IMR-90 (cell line): ENCODE measurements at regions not wholly inside any gene's neighbourhood (a gene's known extent, or its start where the extent isn't known, plus 50 kb on each side); places are given as distances from the start of the nearest gene placed in this dataset.

Experiments used
- ATAC-seq: fragments of 200-7000 bp; cut with Tn5 transposase; 2 replicates; pipeline ENCODE4 v1.9.1; 2020; ENCODE audit warnings: low read depth, mild to moderate bottlenecking, moderate library complexity
- BruUV-seq: library from RNA; stranded (reverse); fragments of 400-500 nt; replicated peaks from 2 replicates; lab custom pipeline; 2021; lab: Mats Ljungman, UMichigan
- CTCF ChIA-PET: fragments of 300-600 bp; formaldehyde crosslinking; extraction: SDS; loops from one replicate; lab custom pipeline; 2021; ENCODE audit warnings: antibody characterized with exemption; lab: Yijun Ruan, JAX
- POLR2A ChIA-PET: fragments of 300-600 bp; sonication (Branson Sonifier 250); formaldehyde crosslinking; loops from one replicate; lab custom pipeline; 2022; ENCODE audit warnings: antibody characterized with exemption; ENCODE audit not compliant: unreplicated experiment; lab: Charles Lee
- DNase-seq: peaks from one replicate; pipeline ENCODE4 v3.0.0; 2013
- H2AFZ ChIP-seq: replicated peaks from 2 replicates; pipeline ENCODE3; 2013; ENCODE audit warnings: low read length, mild to moderate bottlenecking; ENCODE audit not compliant: poor library complexity
- H2AK5ac ChIP-seq: 2 replicates; pipeline ENCODE4 v1.6.1; 2013; ENCODE audit warnings: low read depth, low read length, inconsistent platforms
- H2AK9ac ChIP-seq: replicated peaks from 2 replicates; pipeline ENCODE3; 2013; ENCODE audit warnings: mild to moderate bottlenecking, low read depth, low read length, moderate library complexity; ENCODE audit not compliant: poor library complexity
- H2BK120ac ChIP-seq: 2 replicates; pipeline ENCODE4 v1.6.1; 2013; ENCODE audit warnings: low read depth, low read length, inconsistent platforms
- H2BK15ac ChIP-seq: 3 replicates; pipeline ENCODE4 v1.6.1; 2013; ENCODE audit warnings: low read depth, low read length, inconsistent platforms
- H2BK20ac ChIP-seq: 2 replicates; pipeline ENCODE4 v1.6.1; 2013; ENCODE audit warnings: low read depth, mild to moderate bottlenecking, inconsistent platforms, low read length, moderate library complexity
- H2BK5ac ChIP-seq: 2 replicates; pipeline ENCODE4 v1.6.1; 2013; ENCODE audit warnings: mild to moderate bottlenecking, low read depth, low read length, inconsistent platforms; ENCODE audit not compliant: poor library complexity, severe bottlenecking
- H3K14ac ChIP-seq: replicated peaks from 2 replicates; pipeline ENCODE4 v1.6.1; 2013; ENCODE audit warnings: low read depth, low read length, inconsistent platforms
- H3K18ac ChIP-seq: 2 replicates; pipeline ENCODE4 v1.6.1; 2013; ENCODE audit warnings: low read depth, low read length, control low read depth
- H3K23ac ChIP-seq: 2 replicates; pipeline ENCODE4 v1.6.1; 2013; ENCODE audit warnings: low read depth, low read length, inconsistent platforms
- H3K27ac ChIP-seq: 2 replicates; pipeline ENCODE4 v1.5.1; 2013; ENCODE audit warnings: mild to moderate bottlenecking, control low read depth, low read length; ENCODE audit not compliant: insufficient read depth
- H3K27me3 ChIP-seq: 2 replicates; pipeline ENCODE4 v1.6.1; 2013; ENCODE audit warnings: low read length; ENCODE audit not compliant: control insufficient read depth, insufficient read depth
- H3K36me3 ChIP-seq: 2 replicates; pipeline ENCODE4 v1.6.1; 2013; ENCODE audit warnings: low read length, mixed read lengths; ENCODE audit not compliant: control insufficient read depth, insufficient read depth
- H3K4ac ChIP-seq: 2 replicates; pipeline ENCODE4 v1.6.1; 2013; ENCODE audit warnings: low read depth, low read length, inconsistent platforms
- H3K4me1 ChIP-seq: 2 replicates; pipeline ENCODE4 v1.6.1; 2013; ENCODE audit warnings: low read length, mixed read lengths; ENCODE audit not compliant: control insufficient read depth, insufficient read depth
- H3K4me2 ChIP-seq: 2 replicates; pipeline ENCODE4 v1.6.1; 2013; ENCODE audit warnings: low read depth, mild to moderate bottlenecking, control low read depth, low read length, moderate library complexity
- H3K4me3 ChIP-seq: 2 replicates; pipeline ENCODE4 v1.5.1; 2013; ENCODE audit warnings: low read depth, mild to moderate bottlenecking, control low read depth, low read length, moderate library complexity; ENCODE audit not compliant: insufficient read depth
- H3K56ac ChIP-seq: 2 replicates; pipeline ENCODE4 v1.6.1; 2013; ENCODE audit warnings: low read length, inconsistent platforms; ENCODE audit not compliant: insufficient read depth; ENCODE audit errors: extremely low read depth
- H3K79me1 ChIP-seq, 2 experiments: 2 replicates each; pipeline ENCODE4 v1.6.1; 2013; ENCODE audit warnings: low read length in 2 of 2, inconsistent platforms in 1 of 2, low read depth in 1 of 2
- H3K9ac ChIP-seq: 2 replicates; pipeline ENCODE4 v1.6.1; 2013; ENCODE audit warnings: low read depth, low read length, control low read depth
- H3K9me1 ChIP-seq: 2 replicates; pipeline ENCODE4 v1.6.1; 2013; ENCODE audit warnings: low read length, inconsistent platforms; ENCODE audit not compliant: insufficient read depth
- H3K9me3 ChIP-seq: 2 replicates; pipeline ENCODE4 v1.6.1; 2013; ENCODE audit warnings: low read length; ENCODE audit not compliant: control insufficient read depth, insufficient read depth
- H4K20me1 ChIP-seq: 2 replicates; pipeline ENCODE4 v1.6.1; 2013; ENCODE audit warnings: low read length, inconsistent platforms; ENCODE audit not compliant: insufficient read depth
- H4K5ac ChIP-seq: 2 replicates; pipeline ENCODE4 v1.6.1; 2013; ENCODE audit warnings: mild to moderate bottlenecking, low read depth, low read length, control low read depth
- H4K8ac ChIP-seq, 2 experiments: 2 replicates each; pipeline ENCODE4 v1.6.1; 2013; ENCODE audit warnings: low read depth in 2 of 2, low read length in 2 of 2, control low read depth in 1 of 2, inconsistent platforms in 1 of 2
- H4K91ac ChIP-seq: 2 replicates; pipeline ENCODE4 v1.6.1; 2013; ENCODE audit warnings: low read depth, low read length, inconsistent platforms; ENCODE audit not compliant: insufficient read depth
- CEBPB ChIP-seq: IDR thresholded peaks from 2 replicates; pipeline ENCODE4 v1.6.1; 2012; ENCODE audit warnings: low read depth, low read length, improper control_type of control experiment
- CTCF ChIP-seq: conservative IDR thresholded peaks from 2 replicates; pipeline ENCODE4 v1.5.1; 2012; ENCODE audit warnings: mild to moderate bottlenecking, low read depth, low read length, improper control_type of control experiment
- ELK1 ChIP-seq: fragments of 150-350 bp; IDR thresholded peaks from 2 replicates; pipeline ENCODE4 v1.6.1; 2016; ENCODE audit warnings: low read depth, mild to moderate bottlenecking, low read length, moderate library complexity, borderline replicate concordance
- NFE2L2 ChIP-seq: fragments of 150-350 bp; IDR thresholded peaks from 2 replicates; pipeline ENCODE4 v1.6.1; 2016; ENCODE audit warnings: low read depth, mild to moderate bottlenecking, low read length
- WGBS, 2 experiments: methylation state at CpG; one replicate each; pipeline versions ENCODE4 v1.1.5 to v1.1.7; 2013; ENCODE audit warnings: missing lambda C conversion rate in 2 of 2; ENCODE audit not compliant: insufficient read length in 1 of 2; ENCODE audit errors: extremely low coverage in 2 of 2; 5-methylcytosine and 5-hydroxymethylcytosine counted together
- dilution Hi-C: fragments of 300-500 bp; cut with HindIII; formaldehyde crosslinking; loops from one replicate; pipeline ENCODE4 v1.14.3; 2018; ENCODE audit warnings: low sequenced_read_pairs; ENCODE audit not compliant: unreplicated experiment
- in situ Hi-C: fragments of 300-500 bp; cut with MboI; formaldehyde crosslinking; loops from 3 replicates; pipeline ENCODE4 v1.14.3; 2019; ENCODE audit warnings: low sequenced_read_pairs, inconsistent platforms, mixed read lengths
- intact Hi-C: fragments of 100-400 bp; cut with micrococcal nuclease; formaldehyde crosslinking; loops from 2 replicates; pipeline ENCODE4 v1.10.0; 2022

DNA sequence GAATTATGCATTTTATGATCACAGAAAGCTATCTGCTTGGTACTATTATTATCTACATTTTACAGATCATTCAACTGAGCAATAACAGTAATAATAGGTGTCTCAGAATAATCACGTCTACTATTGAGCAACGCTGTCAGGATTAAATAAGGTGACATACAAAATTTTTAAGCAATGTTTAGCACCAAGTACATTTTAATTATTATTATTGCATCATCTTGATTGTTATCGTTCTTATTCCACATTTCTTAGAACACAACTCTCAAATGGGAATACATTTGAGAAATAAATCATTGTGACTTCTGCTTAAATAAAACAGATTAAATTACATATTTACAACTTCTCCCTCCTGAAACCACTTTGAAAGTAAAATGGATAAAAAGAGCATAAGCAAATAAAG lies 1083.5 kb upstream of the ADGRL3 start:
- H2BK5ac ChIP-seq: no peak overlapping the region
- H3K14ac ChIP-seq: no peak overlapping the region
- H3K4me1 ChIP-seq: no peaks in the 10 kb centered on the region
- ChIA-PET CTCF (interaction anchor here (0.6 kb wide), 1 partner anchor 104 kb away, joined by 3 read pairs; no protein-coding TSS in a partner anchor), POLR2A (no interaction called here)
- TF ChIP-seq CTCF (no peak), CEBPB (peak; percentile 67), NFE2L2 (no peak), ELK1 (no peak)
- H2BK20ac ChIP-seq: no peak overlapping the region
- H2BK15ac ChIP-seq: no peak overlapping the region
- no peak for ATAC-seq
- no peak overlapping the region for H3K4me3 ChIP-seq
- no peak for DNase-seq
- no peak overlapping the region for H2AK9ac ChIP-seq
- intact Hi-C loops: no loop called here
- H4K8ac ChIP-seq: no peak overlapping the region
- H4K20me1 ChIP-seq: no peaks in the 10 kb centered on the region
- H2AK5ac ChIP-seq: no peak overlapping the region
- no peaks in the 10 kb centered on the region; the same call in 1 of the 2 replicates for H3K9me3 ChIP-seq
- no peak overlapping the region for H3K56ac ChIP-seq
- H3K36me3 ChIP-seq: no peaks in the 10 kb centered on the region
- no peak overlapping the region for H4K91ac ChIP-seq
- no peak overlapping the region for H3K27ac ChIP-seq
- H4K5ac ChIP-seq: no peak overlapping the region
- in situ Hi-C loops: no loop called here
- no peak overlapping the region for H3K9ac ChIP-seq
- dilution Hi-C loops: no loop called here
- no peaks in the 10 kb centered on the region for H3K27me3 ChIP-seq
- H3K18ac ChIP-seq: no peak overlapping the region
- H3K79me1 ChIP-seq: no peaks in the 10 kb centered on the region
- no TSS peak for BruUV-seq
- H3K9me1 ChIP-seq: no peaks in the 10 kb centered on the region
- no peak overlapping the region for H3K4ac ChIP-seq
- no peak overlapping the region for H2AFZ ChIP-seq
- no CpG with 5 or more reads among the region's 3 CpGs for WGBS, 2 experiments
- no peak overlapping the region for H3K4me2 ChIP-seq
- no peak overlapping the region for H2BK120ac ChIP-seq
- H3K23ac ChIP-seq: no peak overlapping the region
